NCI-H1092 treated with DMSO at 0.1 percent for 48 hours (cell line): ENCODE measurements at regions not wholly inside any gene's neighbourhood (a gene's known extent, or its start where the extent isn't known, plus 50 kb on each side); places are given as distances from the start of the nearest gene placed in this dataset.
"Not testable (repeated sequence)": the region's sequence is repeated elsewhere in the genome, so short reads cannot be mapped to it uniquely, and the experiment has no call there.

Experiments
- DNase-seq: peaks from one replicate; lab custom pipeline; 2025; lab: John Stamatoyannopoulos, UW

DNA sequence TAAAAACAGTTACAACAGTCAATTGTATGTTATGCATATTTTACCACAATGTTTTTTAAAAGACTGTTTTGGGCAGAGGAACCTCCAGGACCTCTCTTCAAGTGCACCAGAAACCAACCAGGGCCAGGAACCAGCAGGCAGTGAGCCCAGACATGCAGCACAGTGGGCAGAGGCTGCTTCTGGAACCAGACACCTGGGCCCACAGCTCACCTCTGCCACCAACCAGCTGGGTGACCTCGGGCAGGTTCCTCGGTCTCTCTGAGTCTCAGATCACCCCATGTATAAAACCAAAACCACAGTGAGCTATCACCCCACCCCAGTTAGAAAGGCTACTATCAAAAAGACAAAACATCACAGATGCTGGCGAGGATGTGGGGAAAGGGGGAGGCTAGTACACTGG is 161.0 kb downstream of the C16orf95 start:
- no peak for DNase-seq

DNA sequence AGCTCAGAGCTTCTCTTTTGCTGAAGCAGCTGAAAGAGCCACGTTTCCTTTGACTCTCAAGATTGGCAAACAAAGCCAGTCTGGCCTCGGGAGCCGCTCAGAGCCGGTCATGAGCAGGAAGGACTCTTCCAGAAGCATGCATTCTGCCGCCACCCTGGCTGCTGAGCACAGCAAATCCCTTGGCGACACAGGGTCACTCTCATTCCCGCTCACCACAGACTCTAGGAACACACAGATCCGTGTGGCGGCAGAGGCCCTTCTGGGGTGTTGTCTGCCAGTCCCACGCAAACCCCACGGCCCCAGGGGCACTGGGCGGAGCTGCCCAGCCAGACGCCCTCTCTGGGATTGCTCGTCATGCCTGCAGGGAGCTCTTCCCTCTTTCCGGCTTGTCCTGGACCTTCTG is 157.0 kb downstream of the C16orf95 start:
- no peak for DNase-seq

DNA sequence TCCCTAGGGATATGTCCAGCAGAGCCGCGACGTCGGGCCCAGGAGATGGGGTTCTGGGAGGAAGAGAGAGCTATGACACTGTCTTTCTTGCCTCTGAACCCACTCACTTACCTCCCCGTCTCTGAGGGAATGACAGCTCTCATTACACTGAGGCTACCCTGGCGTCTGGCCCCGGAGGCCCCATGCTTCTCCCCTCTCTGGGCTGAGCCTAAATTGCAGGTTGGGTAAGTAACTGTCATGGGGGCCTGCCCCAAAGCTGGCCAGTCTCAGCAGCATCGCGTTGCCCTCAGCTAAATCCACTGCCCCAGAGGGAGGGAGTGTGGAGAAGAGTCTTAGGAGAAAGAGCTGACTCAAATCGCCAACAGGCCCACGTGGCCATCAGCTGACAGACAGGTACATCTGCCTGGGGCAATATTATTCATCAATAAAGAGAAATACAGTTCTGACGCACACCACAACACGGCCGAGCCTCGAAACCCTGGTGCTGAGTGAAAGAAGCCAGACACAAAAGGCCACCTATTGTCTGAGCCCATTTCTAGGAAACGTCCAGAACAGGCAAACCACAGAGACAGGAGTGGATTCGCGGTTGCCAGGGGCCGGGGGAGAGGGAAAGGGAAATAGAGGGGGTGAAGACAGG is 156.4 kb downstream of the C16orf95 start:
- no peak for DNase-seq

DNA sequence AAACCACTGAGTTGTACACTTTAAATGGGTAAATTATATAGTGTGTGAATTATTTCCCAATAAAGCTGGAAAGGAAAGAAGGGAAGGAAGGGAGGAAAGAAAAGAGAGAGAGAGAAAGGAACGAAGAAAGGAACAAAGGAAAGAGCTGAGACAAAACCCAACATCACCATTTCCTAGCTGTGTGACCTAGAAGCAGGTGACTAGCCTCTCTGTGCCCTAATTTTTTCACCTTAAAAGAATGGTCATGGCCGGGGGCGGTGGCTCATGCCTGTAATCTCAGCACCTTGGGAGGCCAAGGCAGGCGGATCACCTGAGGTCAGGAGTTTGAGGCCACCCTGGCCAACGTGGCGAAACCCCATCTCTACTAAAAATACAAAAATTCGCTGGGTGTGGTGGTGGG is 155.8 kb downstream of the C16orf95 start:
- DNase-seq, result not testable (repeated sequence)

DNA sequence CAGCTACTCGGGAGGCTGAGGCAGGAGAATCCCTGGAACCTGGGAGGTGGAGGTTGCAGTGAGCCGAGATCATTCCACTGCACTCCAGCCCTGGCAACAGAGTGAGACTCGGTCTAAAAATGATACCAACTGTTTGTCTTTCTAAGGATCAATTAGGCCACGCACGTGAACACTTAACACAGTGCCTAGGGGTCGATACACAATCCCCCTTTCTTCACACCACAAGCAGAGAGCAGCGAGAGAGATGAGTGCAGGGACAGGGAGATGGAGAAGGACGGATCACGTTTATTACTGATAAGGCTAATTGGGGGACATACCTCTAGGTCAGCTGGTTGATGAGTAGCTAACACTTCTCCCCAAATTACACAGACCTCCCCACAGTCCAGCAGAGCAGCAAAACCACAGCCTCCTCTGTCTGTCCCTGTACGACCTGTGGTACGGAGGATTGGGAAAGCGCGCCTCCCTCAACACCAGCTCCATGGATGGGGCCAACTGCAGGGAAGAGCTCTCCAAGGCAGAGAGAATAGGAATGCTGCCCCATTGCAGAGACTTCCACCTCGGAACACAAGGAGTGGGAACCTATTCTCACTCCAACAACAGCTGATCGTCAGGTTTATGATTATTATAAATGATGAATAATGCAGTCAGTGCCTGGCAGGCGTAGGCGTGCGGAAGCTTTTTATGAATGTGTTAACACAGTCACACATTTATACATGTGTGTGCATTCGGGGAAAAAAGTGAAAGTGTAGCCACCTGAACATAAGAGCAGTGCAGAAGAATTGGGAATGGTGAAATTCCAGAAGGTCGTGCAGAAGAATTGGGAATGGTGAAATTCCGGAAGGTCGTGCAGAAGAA is 155.1 kb downstream of the C16orf95 start:
- no peak for DNase-seq

DNA sequence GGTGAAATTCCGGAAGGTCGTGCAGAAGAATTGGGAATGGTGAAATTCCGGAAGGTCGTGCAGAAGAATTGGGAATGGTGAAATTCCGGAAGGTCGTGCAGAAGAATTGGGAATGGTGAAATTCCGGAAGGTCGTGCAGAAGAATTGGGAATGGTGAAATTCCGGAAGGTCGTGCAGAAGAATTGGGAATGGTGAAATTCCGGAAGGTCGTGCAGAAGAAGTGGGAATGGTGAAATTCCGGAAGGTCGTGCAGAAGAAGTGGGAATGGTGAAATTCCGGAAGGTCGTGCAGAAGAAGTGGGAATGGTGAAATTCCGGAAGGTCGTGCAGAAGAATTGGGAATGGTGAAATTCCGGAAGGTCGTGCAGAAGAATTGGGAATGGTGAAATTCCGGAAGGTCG is 154.4 kb downstream of the C16orf95 start:
- DNase-seq, result not testable (repeated sequence)

DNA sequence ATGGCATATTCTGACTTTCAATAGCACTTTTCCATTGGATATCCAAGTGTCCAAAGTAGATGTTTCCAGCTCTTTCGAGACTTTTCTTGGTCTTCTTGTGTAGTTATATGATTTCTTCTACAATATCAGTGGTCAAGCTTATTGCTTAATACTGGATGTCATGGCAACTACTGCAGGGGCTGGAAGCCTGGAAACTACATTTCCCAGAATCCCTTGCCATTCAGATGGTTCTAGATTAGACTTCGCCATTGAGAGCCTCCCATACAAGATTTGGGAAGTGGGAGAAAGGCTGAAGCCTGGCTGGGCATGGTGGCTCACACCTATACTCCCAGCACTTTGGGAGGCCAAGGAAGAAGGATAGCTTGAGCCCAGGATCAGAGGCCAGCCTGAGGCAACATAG is 153.6 kb downstream of the C16orf95 start:
- DNase-seq, result no peak

DNA sequence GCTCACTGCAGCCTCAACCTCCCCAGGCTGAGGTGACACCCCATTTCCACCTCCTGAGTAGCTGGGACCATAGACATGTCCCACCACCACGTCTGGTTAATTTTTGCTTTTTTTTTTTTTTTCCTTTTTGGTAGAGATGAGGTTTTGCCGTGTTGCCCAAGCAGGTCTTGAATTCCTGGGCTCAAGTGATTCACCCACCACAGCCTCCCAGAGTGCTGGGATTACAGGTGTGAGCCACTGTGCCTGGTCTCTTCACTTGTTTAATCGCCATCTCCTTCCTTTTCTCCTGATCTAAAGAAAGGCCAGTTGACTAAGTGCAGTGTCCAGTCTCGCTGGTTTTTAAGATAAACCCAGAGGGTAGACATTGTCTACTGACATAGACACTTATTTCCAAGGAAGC is 152.0 kb downstream of the C16orf95 start:
- no peak for DNase-seq

DNA sequence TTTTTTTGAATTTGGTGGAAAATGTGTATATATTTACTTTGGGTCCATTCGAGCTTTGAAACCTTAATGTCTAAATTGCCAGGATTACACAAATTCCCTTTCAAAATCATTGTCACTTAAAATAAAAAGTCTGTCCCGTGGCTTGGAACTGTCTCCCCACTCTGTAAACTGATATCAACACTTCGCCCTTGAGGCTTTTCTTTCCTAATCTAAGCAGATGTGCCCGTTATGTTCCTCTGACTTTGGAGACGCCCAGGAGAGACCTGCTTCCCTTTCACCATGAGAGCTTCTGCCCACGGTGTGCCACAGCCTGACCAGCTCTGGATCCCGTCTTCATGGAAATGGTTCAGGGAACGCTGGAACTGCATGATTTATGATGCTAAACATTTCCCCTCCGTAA is 151.3 kb downstream of the C16orf95 start:
- no peak for DNase-seq

DNA sequence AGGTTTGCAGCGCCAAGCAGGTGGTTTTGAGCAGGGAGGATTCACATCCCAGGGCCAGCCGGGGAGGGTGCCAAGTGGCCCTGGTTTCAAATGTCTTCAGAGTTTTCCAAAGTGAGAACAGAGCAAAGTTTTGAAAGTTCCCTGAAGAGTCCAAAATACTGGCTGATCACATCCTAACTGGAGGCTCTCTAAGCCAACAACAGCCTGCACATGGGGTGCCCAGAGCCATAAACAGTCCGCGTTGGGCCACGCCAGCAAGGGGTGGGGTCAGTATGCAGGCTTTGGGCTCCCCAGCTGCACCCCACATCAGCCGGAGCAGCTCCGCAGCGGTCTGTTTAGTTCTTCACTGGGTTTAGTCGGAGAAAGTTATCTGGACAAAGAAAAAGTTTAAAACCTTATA is 150.9 kb downstream of the C16orf95 start:
- DNase-seq, result no peak

DNA sequence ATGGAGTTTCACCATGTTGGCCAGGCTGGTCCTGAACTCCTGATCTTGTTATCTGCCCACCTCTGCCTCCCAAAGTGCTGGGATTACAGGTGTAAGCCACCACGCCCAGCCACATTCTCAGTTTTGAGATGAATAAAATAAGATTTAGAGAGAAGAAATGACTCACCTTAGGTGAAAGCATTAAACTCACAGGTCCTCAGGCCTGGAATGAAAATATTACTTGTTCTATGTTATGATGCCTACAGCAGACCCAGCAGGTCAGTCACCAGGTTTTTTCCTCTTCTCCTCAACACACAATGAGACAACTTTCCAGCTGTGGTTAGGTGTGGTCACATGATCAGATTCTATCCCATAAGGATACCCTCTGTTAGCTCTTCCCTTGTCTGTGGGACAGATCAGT is 150.3 kb downstream of the C16orf95 start:
- no peak for DNase-seq

DNA sequence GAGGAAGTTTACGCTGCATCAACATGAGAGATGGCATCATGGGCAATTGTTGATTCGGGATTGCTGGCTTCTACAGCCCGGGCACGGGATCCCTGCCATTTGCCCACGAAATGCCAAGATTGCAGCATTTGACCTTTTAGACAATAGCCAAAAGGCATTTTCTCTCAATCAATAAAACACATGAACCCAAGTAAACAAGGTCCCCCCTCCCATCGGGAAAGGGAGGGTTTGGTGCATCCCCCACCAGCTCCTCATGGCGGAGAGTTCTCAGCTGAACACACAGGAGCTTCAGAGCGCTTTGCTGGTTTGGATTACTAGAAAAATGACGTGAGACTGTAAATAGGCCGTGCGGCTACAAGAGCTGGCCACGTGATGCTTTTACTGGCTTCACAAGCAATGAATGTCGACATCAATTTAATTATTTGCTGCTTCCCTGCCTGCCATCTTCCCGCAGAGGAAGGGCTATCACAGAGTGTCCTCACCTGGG is 147.6 kb downstream of the C16orf95 start:
- DNase-seq, result peak; percentile 55

DNA sequence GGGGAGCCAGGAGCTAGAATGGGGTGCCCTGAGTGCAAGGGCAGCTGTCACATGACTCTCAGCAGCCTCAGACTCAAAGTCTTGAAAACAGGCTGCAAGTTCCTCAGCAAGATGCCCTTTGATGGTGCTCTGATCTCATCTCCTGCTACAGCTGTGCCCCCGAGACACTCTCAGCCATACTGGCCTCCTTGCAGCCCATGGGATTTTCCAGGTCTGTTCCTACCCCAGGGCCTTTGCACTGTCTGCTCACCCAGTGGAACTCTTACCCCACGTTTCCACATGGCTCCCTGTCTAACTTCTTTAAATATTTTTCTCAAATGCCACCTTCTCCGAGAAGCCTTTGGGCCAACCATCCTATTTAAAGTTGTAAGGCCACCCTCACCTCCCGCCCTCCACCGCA is 146.9 kb downstream of the C16orf95 start:
- DNase-seq, result no peak

DNA sequence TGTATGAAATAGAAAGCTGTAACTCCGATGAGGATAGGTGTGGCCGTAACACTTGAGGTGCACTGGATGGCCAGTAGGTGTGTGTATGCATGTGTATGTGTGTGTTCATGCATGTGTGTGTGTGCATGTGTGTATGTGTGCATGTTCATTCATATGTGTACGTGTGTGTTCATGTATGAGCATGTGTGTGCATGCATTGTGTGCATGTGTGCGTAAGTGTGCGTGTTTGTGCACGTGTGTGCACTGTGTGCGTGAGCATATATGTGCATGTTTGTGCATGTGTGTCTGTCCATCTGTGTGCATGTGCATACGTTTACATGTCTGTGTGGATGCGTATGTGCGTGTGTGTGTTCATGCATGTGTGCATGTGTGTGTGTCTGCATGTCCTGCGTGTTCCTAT is 145.5 kb downstream of the C16orf95 start:
- no peak for DNase-seq

DNA sequence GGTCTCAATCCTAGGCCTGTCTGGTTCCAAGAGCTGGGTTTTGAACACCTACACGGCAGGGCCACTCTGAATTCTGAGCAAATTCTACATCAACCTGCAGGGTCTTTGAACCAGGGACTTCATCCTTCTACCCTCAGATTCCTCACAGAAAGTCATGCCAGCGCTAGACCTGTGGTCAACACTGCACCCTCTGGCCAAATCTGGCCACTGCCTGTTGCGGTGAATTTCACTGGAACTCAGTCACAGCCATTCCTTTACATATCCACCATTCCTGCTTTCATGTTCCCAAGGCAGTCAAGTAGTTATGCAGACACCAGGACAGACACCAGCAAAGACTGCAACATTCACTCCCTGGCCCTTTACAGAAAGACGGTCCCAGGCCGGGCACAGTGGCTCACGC is 144.6 kb downstream of the C16orf95 start:
- DNase-seq, result no peak

DNA sequence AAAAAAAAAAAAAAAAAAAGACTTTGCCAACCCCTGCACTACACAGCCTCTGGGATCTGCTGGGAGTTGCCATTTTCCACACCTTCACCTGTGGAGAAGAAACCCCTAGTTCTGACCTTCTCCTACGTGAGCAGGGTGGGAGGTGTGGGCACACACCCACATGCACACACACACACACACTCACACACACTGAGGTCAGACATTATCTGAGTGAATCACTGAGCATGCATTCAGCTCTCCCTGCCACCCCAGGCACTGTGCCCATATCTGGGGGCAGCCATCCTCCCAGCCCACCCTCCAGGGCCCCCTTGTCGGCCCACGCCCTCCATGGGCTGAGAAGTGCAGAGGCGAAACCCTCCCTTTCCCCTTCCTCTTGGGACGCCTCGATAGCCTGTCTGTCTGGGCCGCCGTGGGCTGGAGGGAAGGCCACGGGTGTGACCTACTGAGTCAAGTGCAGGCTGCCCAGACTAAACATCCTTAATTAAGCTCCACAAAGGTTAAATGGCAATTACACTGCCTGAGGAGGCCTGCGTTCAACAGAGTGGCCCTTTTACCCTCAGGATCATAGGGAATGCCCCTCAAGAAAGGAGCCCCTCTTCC is 143.8 kb downstream of the C16orf95 start:
- no peak for DNase-seq

DNA sequence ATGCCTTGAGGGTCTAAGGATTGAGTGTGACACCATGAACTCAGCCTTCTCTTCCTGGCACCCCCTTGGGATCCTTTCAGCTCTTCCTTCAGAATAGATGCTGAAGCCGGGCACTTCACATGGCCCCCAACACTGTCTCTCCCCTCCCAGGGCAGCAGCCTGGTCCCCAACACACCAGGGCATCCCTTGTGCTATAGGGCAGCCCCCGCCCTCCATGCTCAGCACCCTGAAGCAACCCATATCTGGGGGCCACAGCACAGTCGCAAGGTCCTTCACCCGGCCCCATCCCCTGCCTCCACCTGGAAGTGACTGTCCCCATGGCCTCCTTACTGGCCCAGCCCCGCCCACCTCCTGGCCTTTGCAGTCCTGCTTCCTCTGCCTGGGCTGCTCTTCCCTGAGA is 143.1 kb downstream of the C16orf95 start:
- no peak for DNase-seq

DNA sequence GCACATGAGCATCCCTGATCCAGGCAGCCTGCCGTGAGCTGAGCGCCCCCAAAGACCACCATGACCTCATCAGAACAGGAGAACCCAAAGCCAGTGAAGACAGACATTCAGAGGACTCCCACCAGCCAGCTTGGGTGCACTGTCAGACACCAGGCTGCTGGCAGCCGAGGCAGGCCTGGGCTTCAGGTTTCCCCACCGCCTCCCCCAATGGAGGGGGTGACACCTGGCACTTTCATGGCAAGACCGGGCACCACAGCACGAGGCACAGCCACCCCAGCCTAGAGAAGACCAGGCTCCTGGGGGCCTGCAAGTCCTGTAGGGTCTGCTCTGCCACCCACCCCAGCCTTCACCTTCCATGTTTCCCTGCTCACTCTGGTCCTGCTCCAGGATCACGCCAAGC is 140.5 kb downstream of the C16orf95 start:
- DNase-seq, result no peak

DNA sequence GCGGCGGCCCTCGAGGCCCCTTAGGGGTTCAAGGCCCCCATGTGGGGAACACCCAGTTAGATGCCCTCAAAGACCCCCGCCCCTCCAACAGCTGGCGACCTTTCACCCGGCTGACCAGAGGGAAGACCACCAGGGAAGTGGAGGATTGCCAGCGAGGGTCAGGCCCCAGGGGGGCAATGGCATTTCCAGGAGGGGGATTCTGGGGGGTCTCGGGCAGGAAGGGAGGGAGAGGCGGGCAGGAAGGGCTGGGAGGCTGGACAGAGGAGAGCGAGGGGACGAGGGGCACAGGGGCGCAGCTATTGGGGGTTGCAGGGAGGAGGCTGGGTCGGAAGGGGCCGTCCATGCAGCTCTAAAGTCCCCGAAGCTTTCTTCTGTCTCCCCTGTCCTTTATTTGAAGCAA is 139.5 kb downstream of the C16orf95 start:
- DNase-seq, result no peak

DNA sequence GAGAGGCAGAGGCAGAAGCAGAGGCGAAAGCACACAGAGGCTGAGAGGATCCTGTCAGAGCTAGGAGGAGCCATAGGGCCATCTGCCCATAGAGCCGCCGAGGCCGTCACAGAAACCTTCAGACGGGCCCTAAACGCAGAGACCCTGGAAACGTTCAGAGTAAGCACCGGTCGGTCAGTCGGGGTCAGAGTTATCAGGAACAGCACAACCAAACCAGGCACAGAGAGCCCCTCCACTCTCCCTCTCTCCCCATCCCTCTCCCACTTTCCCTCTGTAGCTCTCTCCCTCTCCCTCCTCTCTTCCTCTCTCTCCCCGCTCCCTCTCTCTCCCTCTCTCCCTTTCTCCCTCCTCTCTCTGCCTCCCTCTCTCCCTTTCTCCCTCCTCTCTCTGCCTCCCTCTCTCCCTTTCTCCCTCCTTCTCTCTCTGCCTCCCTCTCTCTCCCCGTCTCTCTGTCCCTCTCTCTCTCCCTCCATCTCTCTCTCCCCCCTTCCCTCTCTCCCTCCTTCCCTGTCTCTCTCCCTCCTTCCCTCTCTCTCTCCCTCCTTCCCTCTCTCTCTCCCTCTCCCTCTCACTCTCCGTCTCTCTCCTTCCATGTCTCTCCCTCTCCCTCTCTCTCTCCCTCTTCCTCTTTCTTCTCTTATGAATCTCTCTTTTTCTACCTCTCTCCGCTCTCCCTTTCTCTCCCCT is 138.9 kb downstream of the C16orf95 start:
- peak; percentile 3 for DNase-seq

DNA sequence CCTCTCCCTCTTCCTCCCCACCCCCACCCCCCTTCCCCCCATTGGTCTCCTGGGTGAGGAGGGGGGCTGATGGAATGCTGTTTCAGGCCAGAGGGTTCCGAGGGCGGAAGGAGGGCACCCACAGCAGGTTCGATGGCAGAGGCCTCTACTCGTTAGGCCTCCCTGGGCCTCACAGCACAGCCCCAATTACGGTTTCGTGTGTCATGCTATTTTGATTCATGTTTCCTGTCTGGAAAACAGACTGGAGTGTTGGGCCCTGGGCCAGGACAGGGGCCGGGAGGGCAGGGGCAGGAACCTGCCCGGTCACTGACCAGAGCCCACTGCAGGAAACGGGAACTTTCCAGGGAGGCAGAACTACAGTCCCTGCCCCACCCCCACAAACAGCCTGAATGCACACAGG is 138.2 kb downstream of the C16orf95 start:
- no peak for DNase-seq

DNA sequence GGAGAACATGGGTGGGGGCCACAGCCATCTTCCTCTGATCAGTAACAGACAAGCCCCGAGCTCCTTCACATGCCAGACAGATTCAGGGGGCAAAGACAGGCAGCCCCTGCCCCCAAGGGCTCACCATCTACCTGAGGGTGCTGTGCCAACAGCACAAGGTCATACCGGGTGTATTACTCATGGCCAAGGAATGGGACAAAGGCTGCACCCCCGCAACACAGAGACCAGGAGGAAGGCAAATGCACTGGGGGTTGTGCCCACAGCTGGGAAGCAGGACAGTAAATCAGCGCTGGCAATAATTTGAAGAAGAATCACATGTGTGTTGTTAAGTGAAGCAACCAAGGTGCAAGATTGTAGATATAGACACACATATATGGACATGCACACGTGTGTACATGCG is 137.1 kb downstream of the C16orf95 start:
- DNase-seq, result no peak

DNA sequence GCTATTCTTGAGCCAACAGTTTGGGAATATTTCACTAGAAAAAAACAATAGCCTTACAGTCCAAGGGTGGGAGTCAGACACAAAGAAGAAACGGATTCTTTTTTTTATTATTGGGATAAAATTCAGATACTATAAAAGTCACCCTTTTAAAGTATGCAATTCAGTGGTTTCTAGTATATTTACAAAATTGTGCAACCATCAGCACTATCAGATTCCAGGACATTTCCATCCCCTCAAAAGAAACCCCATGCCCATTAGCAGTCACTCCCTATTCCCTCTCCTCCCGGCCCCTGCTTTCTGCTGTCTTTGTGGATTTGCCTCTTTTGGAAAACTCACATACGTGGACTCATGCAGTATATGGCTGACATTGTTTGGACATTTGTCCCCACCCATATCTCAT is 134.4 kb downstream of the C16orf95 start:
- no peak for DNase-seq
